Upper lobe of right lung (tissue), 1 donor: ENCODE measurements at regions not wholly inside any gene's neighbourhood (a gene's known extent, or its start where the extent isn't known, plus 50 kb on each side); places are given as distances from the start of the nearest gene placed in this dataset.

Experiments
- ATAC-seq: fragments of 200-7000 bp; cut with Tn5 transposase; one replicate; pipeline ENCODE4 v1.9.1; 2020; ENCODE audit warnings: mild to moderate bottlenecking, moderate library complexity
- DNase-seq: peaks from one replicate; pipeline ENCODE4 v3.0.0-alpha.2; 2020
- H3K27ac ChIP-seq: fragments of 200-600 bp; one replicate; pipeline ENCODE4 v1.8.0; 2022
- H3K27me3 ChIP-seq: fragments of 200-600 bp; one replicate; pipeline ENCODE4 v1.8.0; 2022; ENCODE audit warnings: mild to moderate bottlenecking
- H3K36me3 ChIP-seq: fragments of 200-600 bp; one replicate; pipeline ENCODE4 v1.8.0; 2022
- H3K4me1 ChIP-seq: fragments of 200-600 bp; one replicate; pipeline ENCODE4 v1.8.0; 2022
- H3K4me3 ChIP-seq: fragments of 200-600 bp; one replicate; pipeline ENCODE4 v1.8.0; 2022; ENCODE audit warnings: mild to moderate bottlenecking
- H3K9me3 ChIP-seq: fragments of 200-600 bp; one replicate; pipeline ENCODE4 v1.8.0; 2022
- intact Hi-C: fragments of 100-400 bp; cut with DNase I; formaldehyde crosslinking; loops from one replicate; pipeline ENCODE4 v1.11.0; 2022
- TF ChIP-seq, protein P1 (sequence below): fragments of 200-600 bp; IDR thresholded peaks from one replicate; pipeline ENCODE4 v1.8.0; 2022; ENCODE audit warnings: antibody characterized with exemption
- donor health status: DM: no; HTN: yes; CAD: no; lungs with severe emphysema.

DNA sequence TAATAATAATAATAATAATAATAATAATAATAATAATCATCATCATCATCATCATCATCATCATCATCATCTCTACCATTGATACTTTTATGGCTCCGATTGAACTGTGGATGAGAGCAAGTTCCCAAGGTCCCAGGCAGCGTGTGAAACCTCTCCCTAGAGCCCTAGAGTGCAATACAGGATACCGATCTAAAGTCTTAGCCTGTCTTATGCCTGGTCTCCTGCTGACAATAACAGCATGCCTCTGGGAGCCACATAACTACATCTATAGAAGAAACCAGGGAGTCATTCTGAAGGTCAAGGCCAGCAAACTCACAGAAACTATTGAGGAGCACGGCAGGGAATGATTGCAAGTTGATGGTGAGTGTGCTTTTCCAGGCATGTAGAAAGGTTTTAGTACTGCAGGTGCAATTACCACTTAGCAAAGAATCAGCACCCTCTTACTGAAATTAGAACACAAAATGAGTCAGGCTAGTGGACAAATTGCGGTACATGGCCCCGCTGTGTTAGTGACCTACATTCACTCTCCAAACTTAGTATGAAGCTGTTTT, 457.2 kb upstream of the CDH20 start:
- Histone ChIP-seq H3K36me3 (no peaks in the 10 kb centered on the region), H3K27ac (no peak overlapping the region), H3K4me3 (no peak overlapping the region), H3K4me1 (no peaks in the 10 kb centered on the region), H3K27me3 (no peaks in the 10 kb centered on the region), H3K9me3 (no peaks in the 10 kb centered on the region)
- intact Hi-C loops, result no loop called here
- no peak for ATAC-seq
- no peak for DNase-seq
- TF ChIP-seq, protein P1, sequence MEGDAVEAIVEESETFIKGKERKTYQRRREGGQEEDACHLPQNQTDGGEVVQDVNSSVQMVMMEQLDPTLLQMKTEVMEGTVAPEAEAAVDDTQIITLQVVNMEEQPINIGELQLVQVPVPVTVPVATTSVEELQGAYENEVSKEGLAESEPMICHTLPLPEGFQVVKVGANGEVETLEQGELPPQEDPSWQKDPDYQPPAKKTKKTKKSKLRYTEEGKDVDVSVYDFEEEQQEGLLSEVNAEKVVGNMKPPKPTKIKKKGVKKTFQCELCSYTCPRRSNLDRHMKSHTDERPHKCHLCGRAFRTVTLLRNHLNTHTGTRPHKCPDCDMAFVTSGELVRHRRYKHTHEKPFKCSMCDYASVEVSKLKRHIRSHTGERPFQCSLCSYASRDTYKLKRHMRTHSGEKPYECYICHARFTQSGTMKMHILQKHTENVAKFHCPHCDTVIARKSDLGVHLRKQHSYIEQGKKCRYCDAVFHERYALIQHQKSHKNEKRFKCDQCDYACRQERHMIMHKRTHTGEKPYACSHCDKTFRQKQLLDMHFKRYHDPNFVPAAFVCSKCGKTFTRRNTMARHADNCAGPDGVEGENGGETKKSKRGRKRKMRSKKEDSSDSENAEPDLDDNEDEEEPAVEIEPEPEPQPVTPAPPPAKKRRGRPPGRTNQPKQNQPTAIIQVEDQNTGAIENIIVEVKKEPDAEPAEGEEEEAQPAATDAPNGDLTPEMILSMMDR, result no peak

DNA sequence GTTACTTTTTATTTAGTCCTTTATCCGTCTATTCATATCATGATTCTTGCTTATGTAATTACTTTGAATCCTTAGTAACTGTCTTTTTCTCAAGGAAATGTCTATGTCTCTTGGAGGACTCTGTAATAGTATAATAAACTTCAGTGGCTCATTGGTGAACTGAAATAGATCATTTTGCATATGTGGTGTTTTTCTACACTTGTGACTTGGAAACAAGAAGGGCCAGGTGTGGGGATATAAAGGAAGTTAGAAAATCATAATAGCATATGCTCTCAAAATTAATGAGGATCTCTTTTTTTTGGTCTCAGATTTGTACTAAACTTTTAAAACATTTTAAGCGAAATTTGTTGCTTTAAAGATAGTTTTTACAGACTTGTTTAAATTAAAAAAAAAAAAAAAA, 453.0 kb upstream of the CDH20 start:
- Histone ChIP-seq H3K27me3 (no peaks in the 10 kb centered on the region), H3K4me1 (no peaks in the 10 kb centered on the region), H3K27ac (no peak overlapping the region), H3K9me3 (no peaks in the 10 kb centered on the region), H3K4me3 (no peak overlapping the region), H3K36me3 (no peaks in the 10 kb centered on the region)
- DNase-seq (no peak), ATAC-seq (no peak)
- TF ChIP-seq, protein P1, result no peak
- intact Hi-C loops, result no loop called here

DNA sequence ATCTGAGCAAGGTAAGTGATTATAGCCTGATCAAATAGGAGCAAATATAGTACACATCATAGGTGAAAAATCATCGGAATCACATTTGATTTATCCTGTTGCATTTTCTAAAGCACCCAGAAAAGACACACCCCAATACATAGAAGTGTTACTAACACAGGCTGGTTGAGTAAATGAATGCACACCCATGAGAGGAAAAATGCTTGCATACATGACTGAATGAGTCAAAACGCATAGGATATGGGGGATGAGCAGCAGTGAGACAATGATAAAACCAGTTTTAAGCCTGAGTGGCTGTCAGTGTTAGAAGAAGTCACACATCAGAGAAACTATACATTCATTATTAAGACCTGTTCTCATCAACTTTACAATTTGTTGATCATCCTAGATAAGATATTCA, 449.6 kb upstream of the CDH20 start:
- intact Hi-C loops, result no loop called here
- no peak for DNase-seq
- no peaks in the 10 kb centered on the region for H3K27me3 ChIP-seq
- ATAC-seq, result no peak
- no peaks in the 10 kb centered on the region for H3K9me3 ChIP-seq
- H3K4me1 ChIP-seq, result no peaks in the 10 kb centered on the region
- H3K4me3 ChIP-seq, result no peak overlapping the region
- H3K27ac ChIP-seq, result no peak overlapping the region
- TF ChIP-seq, protein P1, result no peak
- H3K36me3 ChIP-seq, result no peaks in the 10 kb centered on the region

DNA sequence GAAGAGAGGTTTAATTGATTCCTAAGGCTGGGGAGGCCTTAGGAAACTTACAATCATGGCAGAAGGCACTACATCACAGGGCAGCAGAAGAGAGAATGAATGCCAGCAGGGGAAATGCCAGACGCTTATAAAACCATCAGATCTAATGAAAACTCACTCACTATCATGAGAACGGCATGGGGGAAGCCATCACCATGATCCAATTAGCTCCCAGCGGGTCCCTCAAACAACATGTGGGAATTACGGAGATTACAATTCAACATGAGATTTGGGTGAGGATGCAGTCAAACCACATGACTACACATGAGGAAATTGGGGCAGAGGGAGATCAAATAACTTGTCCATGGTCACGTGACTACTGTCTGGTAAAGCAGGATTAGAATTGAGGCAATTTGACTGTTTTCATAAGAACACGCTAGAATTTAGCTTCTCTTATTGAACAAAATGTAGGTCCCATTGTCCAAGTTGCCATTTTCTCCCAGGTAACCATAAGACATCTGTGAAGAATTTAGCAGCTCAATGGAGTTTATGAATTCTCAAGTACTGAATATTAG, 445.1 kb upstream of the CDH20 start:
- H3K27me3 ChIP-seq, result no peaks in the 10 kb centered on the region
- H3K4me1 ChIP-seq, result no peaks in the 10 kb centered on the region
- H3K9me3 ChIP-seq, result no peaks in the 10 kb centered on the region
- no peaks in the 10 kb centered on the region for H3K36me3 ChIP-seq
- TF ChIP-seq, protein P1, result no peak
- intact Hi-C loops, result no loop called here
- DNase-seq (no peak), ATAC-seq (no peak)
- H3K4me3 ChIP-seq, result no peak overlapping the region
- no peak overlapping the region for H3K27ac ChIP-seq

DNA sequence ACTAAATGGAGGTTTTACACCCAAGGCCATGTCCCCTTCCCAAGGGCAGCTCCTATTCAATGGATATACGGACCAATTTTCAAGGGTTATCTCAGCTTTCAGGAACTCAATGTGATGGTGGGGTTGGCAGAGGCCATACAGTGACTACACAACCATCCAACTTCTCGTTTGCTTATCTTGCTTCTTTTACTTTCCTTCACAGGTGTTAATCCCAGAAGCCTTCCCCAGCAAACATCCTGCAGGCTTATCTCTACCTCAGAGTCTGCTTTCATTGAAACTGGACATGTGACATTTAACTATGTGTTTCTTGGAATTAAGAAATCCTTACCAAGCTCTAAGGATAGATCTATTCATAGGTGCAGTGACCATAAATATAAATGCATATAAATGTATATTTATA, 443.8 kb upstream of the CDH20 start:
- intact Hi-C loops, result no loop called here
- no peaks in the 10 kb centered on the region for H3K36me3 ChIP-seq
- H3K4me1 ChIP-seq, result no peaks in the 10 kb centered on the region
- DNase-seq, result no peak
- no peak for ATAC-seq
- H3K4me3 ChIP-seq, result no peak overlapping the region
- H3K27ac ChIP-seq, result no peak overlapping the region
- TF ChIP-seq, protein P1, result no peak
- H3K9me3 ChIP-seq, result no peaks in the 10 kb centered on the region
- H3K27me3 ChIP-seq, result no peaks in the 10 kb centered on the region

DNA sequence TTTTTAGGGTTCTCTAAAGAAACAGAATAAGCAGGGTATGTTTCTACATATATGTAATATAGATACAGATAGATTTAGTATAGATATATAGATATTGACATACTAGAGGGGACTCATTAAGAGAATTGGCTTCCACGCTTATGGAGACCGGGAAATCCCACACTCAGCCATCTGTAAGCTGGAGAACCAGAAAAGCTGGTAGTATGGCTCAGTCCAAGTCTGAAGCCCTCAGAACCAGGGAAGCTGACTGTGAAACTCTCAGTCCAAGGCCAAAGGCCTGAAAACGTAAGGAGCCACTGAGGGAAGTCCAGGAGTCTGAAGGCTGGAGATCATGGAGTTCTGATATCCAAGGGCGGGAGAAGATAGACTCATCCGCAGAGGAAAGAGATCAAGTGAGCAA, 441.3 kb upstream of the CDH20 start:
- DNase-seq (no peak), ATAC-seq (no peak)
- Histone ChIP-seq H3K27ac (no peak overlapping the region), H3K9me3 (no peaks in the 10 kb centered on the region), H3K27me3 (no peaks in the 10 kb centered on the region), H3K4me1 (no peaks in the 10 kb centered on the region), H3K36me3 (no peaks in the 10 kb centered on the region), H3K4me3 (no peak overlapping the region)
- intact Hi-C loops, result no loop called here
- TF ChIP-seq, protein P1, result no peak
